ENCODE measurements at regions not wholly inside any gene's neighbourhood (a gene's known extent, or its start where the extent isn't known, plus 50 kb on each side); places are given as distances from the start of the nearest gene placed in this dataset.

DNA sequence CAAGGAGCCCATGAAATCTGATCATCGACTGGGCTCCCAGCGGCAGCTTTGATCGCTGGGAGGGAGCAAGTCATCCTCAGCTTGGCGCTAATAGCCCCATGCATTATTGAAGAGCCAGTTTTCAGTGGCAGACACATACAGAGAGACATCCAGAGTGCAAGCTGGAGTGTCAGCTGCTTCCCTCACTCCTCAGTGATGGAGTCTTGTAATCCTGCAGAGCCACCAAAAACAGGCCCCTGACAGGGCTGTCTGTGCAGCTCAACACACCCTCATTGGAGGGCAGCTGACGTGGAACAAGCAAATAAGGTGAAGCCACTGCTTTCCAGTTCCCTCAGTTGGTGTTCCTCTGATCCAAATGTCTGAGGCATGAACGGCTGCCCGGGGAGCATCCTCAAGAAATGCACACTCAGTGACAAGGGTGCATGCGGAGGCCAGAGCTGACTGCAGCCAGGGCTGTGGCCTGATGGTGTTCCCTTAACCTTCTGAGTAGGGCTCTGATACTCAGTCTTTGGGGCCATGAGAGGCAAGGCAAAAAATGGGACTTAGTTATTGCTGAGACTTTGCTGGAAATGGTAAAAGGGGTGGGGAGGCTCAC is 97.4 kb downstream of the RHOB start:
- Histone ChIP-seq H3K4me2 (no peak overlapping the region), H2AFZ (ENCODE audit: low read depth) (no peak overlapping the region)
- TF ChIP-seq, protein P1, sequence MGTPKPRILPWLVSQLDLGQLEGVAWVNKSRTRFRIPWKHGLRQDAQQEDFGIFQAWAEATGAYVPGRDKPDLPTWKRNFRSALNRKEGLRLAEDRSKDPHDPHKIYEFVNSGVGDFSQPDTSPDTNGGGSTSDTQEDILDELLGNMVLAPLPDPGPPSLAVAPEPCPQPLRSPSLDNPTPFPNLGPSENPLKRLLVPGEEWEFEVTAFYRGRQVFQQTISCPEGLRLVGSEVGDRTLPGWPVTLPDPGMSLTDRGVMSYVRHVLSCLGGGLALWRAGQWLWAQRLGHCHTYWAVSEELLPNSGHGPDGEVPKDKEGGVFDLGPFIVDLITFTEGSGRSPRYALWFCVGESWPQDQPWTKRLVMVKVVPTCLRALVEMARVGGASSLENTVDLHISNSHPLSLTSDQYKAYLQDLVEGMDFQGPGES (IDR thresholded peaks at IDR 0.05; ENCODE audit: low read depth, low read length), result no peak
- TF ChIP-seq ELF1 (IDR thresholded peaks at IDR 0.05) (no peak), EZH2phosphoT487 (IDR thresholded peaks at IDR 0.05; ENCODE audit: borderline replicate concordance, low read depth) (no peak), FOSL2 (IDR thresholded peaks at IDR 0.05; ENCODE audit: borderline replicate concordance, low read depth) (no peak), SIN3A (IDR thresholded peaks at IDR 0.05; ENCODE audit: borderline replicate concordance, low read depth, low read length) (no peak), RXRA (IDR thresholded peaks at IDR 0.05; ENCODE audit: borderline replicate concordance, low read depth) (no peak), TCF12 (IDR thresholded peaks at IDR 0.05) (no peak)
- TF ChIP-seq, protein P2, sequence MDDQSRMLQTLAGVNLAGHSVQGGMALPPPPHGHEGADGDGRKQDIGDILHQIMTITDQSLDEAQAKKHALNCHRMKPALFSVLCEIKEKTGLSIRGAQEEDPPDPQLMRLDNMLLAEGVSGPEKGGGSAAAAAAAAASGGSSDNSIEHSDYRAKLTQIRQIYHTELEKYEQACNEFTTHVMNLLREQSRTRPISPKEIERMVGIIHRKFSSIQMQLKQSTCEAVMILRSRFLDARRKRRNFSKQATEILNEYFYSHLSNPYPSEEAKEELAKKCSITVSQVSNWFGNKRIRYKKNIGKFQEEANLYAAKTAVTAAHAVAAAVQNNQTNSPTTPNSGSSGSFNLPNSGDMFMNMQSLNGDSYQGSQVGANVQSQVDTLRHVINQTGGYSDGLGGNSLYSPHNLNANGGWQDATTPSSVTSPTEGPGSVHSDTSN (IDR thresholded peaks at IDR 0.05), result no peak
- TF ChIP-seq, protein P3, sequence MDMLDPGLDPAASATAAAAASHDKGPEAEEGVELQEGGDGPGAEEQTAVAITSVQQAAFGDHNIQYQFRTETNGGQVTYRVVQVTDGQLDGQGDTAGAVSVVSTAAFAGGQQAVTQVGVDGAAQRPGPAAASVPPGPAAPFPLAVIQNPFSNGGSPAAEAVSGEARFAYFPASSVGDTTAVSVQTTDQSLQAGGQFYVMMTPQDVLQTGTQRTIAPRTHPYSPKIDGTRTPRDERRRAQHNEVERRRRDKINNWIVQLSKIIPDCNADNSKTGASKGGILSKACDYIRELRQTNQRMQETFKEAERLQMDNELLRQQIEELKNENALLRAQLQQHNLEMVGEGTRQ (IDR thresholded peaks at IDR 0.05; ENCODE audit: borderline replicate concordance, low read depth, low read length), result no peak
- TF ChIP-seq, protein P4, sequence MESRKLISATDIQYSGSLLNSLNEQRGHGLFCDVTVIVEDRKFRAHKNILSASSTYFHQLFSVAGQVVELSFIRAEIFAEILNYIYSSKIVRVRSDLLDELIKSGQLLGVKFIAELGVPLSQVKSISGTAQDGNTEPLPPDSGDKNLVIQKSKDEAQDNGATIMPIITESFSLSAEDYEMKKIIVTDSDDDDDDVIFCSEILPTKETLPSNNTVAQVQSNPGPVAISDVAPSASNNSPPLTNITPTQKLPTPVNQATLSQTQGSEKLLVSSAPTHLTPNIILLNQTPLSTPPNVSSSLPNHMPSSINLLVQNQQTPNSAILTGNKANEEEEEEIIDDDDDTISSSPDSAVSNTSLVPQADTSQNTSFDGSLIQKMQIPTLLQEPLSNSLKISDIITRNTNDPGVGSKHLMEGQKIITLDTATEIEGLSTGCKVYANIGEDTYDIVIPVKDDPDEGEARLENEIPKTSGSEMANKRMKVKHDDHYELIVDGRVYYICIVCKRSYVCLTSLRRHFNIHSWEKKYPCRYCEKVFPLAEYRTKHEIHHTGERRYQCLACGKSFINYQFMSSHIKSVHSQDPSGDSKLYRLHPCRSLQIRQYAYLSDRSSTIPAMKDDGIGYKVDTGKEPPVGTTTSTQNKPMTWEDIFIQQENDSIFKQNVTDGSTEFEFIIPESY (IDR thresholded peaks at IDR 0.05; ENCODE audit: borderline replicate concordance, low read depth), result no peak

DNA sequence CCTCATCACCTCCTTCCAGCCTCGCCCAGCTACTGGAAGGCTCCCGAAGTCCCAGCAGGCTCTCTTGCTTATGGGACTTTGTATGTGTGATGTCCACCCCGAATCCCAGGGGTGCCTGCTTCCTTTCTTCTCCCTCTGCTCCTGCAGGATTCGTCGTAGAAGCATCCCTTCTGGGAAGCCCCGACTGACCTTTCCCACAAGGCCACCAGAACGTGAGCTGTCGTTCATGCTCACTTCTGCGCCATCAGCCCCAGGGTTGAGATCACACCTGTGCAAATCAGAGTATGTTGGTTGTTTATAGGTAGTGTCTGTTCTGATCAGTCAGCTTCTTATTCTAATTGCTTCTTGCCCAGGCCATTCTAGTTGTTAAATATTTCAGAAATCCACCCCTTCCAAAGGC is 101.8 kb downstream of the HS1BP3 start:
- no peaks in the 10 kb centered on the region for H3K27me3 ChIP-seq (ENCODE audit: insufficient read depth)
- no peak overlapping the region for H3K27ac ChIP-seq (ENCODE audit: low read depth in 2 of 2, low read length in 1 of 2)
- ChIA-PET POLR2A (no interaction called here), CTCF (interaction anchor here (0.7 to 1.8 kb wide), 2 partner anchors 76 to 93 kb away, joined by 4 to 5 read pairs; no protein-coding TSS in a partner anchor)
- H3K4me1 ChIP-seq (ENCODE audit: control insufficient read depth in 1 of 2, insufficient read depth in 2 of 2, low read depth in 1 of 2, low read length in 1 of 2), result peaks cover 6 to 24% of the 10 kb centered on the region in 2 experiments; a peak in 3 of 4 replicates
- 89% methylated on average over 9 of the region's 9 CpGs for WGBS (ENCODE audit: low lambda C conversion rate)
- H3K9me2 ChIP-seq, result no peaks in the 10 kb centered on the region
- H3K36me3 ChIP-seq (replicated peaks in 1 of 2; ENCODE audit: control insufficient read depth in 1 of 2, insufficient read depth in 2 of 2, low read length in 1 of 2), result no peaks in the 10 kb centered on the region
- H3K79me2 ChIP-seq (ENCODE audit: insufficient read depth), result no peaks in the 10 kb centered on the region
- no peaks in the 10 kb centered on the region for H4K20me1 ChIP-seq (ENCODE audit: insufficient read depth)
- no peaks in the 10 kb centered on the region for H3K9me3 ChIP-seq
- no peaks in the 10 kb centered on the region for H3F3A ChIP-seq (replicated peaks; ENCODE audit: insufficient read depth)
- DNase-seq, result no peak
- H3K9ac ChIP-seq, result no peak overlapping the region
- H3K4me3 ChIP-seq (ENCODE audit: low read depth in 2 of 2, low read length in 1 of 2), result no peak overlapping the region
- H3K4me2 ChIP-seq, result no peak overlapping the region
- H2AFZ ChIP-seq (ENCODE audit: low read depth), result no peak overlapping the region
- TF ChIP-seq, protein P5, sequence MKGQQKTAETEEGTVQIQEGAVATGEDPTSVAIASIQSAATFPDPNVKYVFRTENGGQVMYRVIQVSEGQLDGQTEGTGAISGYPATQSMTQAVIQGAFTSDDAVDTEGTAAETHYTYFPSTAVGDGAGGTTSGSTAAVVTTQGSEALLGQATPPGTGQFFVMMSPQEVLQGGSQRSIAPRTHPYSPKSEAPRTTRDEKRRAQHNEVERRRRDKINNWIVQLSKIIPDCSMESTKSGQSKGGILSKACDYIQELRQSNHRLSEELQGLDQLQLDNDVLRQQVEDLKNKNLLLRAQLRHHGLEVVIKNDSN (IDR thresholded peaks at IDR 0.05; ENCODE audit: borderline replicate concordance, low read depth), result no peak
- TF ChIP-seq, protein P6, sequence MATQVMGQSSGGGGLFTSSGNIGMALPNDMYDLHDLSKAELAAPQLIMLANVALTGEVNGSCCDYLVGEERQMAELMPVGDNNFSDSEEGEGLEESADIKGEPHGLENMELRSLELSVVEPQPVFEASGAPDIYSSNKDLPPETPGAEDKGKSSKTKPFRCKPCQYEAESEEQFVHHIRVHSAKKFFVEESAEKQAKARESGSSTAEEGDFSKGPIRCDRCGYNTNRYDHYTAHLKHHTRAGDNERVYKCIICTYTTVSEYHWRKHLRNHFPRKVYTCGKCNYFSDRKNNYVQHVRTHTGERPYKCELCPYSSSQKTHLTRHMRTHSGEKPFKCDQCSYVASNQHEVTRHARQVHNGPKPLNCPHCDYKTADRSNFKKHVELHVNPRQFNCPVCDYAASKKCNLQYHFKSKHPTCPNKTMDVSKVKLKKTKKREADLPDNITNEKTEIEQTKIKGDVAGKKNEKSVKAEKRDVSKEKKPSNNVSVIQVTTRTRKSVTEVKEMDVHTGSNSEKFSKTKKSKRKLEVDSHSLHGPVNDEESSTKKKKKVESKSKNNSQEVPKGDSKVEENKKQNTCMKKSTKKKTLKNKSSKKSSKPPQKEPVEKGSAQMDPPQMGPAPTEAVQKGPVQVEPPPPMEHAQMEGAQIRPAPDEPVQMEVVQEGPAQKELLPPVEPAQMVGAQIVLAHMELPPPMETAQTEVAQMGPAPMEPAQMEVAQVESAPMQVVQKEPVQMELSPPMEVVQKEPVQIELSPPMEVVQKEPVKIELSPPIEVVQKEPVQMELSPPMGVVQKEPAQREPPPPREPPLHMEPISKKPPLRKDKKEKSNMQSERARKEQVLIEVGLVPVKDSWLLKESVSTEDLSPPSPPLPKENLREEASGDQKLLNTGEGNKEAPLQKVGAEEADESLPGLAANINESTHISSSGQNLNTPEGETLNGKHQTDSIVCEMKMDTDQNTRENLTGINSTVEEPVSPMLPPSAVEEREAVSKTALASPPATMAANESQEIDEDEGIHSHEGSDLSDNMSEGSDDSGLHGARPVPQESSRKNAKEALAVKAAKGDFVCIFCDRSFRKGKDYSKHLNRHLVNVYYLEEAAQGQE (IDR thresholded peaks at IDR 0.05; ENCODE audit: low read depth, low read length), result no peak
- TF ChIP-seq JUND (IDR thresholded peaks at IDR 0.05), result no peak
- TF ChIP-seq, protein P7, sequence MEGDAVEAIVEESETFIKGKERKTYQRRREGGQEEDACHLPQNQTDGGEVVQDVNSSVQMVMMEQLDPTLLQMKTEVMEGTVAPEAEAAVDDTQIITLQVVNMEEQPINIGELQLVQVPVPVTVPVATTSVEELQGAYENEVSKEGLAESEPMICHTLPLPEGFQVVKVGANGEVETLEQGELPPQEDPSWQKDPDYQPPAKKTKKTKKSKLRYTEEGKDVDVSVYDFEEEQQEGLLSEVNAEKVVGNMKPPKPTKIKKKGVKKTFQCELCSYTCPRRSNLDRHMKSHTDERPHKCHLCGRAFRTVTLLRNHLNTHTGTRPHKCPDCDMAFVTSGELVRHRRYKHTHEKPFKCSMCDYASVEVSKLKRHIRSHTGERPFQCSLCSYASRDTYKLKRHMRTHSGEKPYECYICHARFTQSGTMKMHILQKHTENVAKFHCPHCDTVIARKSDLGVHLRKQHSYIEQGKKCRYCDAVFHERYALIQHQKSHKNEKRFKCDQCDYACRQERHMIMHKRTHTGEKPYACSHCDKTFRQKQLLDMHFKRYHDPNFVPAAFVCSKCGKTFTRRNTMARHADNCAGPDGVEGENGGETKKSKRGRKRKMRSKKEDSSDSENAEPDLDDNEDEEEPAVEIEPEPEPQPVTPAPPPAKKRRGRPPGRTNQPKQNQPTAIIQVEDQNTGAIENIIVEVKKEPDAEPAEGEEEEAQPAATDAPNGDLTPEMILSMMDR (IDR thresholded peaks at IDR 0.05), result no peak

More for the DNA sequence above, 97.4 kb downstream of the RHOB start:
- ChIA-PET CTCF (interaction anchor here (1.1 to 2.0 kb wide), 4 partner anchors 11 to 90 kb away, joined by 4 to 7 read pairs (median 4); no protein-coding TSS in a partner anchor), POLR2A (interaction anchor here (1.7 kb wide), 1 partner anchor 97 kb away, joined by 14 read pairs; the partner anchor contains the start of gene RHOB)
- peaks cover 3 to 8% of the 10 kb centered on the region in 2 experiments; a peak in 1 of 4 replicates for H3K4me1 ChIP-seq (ENCODE audit: control insufficient read depth in 1 of 2, insufficient read depth in 2 of 2, low read depth in 1 of 2, low read length in 1 of 2)
- no peak overlapping the region for H3K9ac ChIP-seq
- H3K36me3 ChIP-seq (replicated peaks in 1 of 2; ENCODE audit: control insufficient read depth in 1 of 2, insufficient read depth in 2 of 2, low read length in 1 of 2), result no peaks in the 10 kb centered on the region
- no peak overlapping the region for H3K27ac ChIP-seq (ENCODE audit: low read depth in 2 of 2, low read length in 1 of 2)
- no peaks in the 10 kb centered on the region for H3K9me2 ChIP-seq
- no peak for DNase-seq
- 93% methylated on average over 7 of the region's 8 CpGs for WGBS (ENCODE audit: low lambda C conversion rate)
- H3K4me3 ChIP-seq (ENCODE audit: low read depth in 2 of 2, low read length in 1 of 2), result no peak overlapping the region
- no peaks in the 10 kb centered on the region for H3K27me3 ChIP-seq (ENCODE audit: insufficient read depth)
- H3K9me3 ChIP-seq, result no peaks in the 10 kb centered on the region
- H4K20me1 ChIP-seq (ENCODE audit: insufficient read depth), result no peaks in the 10 kb centered on the region
- H3F3A ChIP-seq (replicated peaks; ENCODE audit: insufficient read depth), result no peaks in the 10 kb centered on the region
- no peaks in the 10 kb centered on the region for H3K79me2 ChIP-seq (ENCODE audit: insufficient read depth)

All from SK-N-SH (cell line).